ENCODE measurements at regions not wholly inside any gene's neighbourhood (a gene's known extent, or its start where the extent isn't known, plus 50 kb on each side); places are given as distances from the start of the nearest gene placed in this dataset.

GRCh38 chr20:18913701-18914100, 100.1 kb downstream of the SCP2D1 start:
- Histone ChIP-seq H3K4me1 (no peaks in the 10 kb centered on the region), H3K4me3 (no peak overlapping the region), H3K9me3 (no peaks in the 10 kb centered on the region), H3K27me3 (ENCODE audit: insufficient read depth in 3 of 3, low read length in 2 of 3) (no peaks in the 10 kb centered on the region), H3K36me3 (ENCODE audit: insufficient read depth in 1 of 2, low read depth in 1 of 2) (no peaks in the 10 kb centered on the region), H3K27ac (no peak overlapping the region)
- DNase-seq, result no peak
- 59 to 83% (median 74%) methylated on average over 1 of the region's 1 CpG for WGBS, 3 donors
- intact Hi-C loops (cut with DNase I), result no loop called here
- ATAC-seq, result no peak
- TF ChIP-seq CTCF (IDR thresholded peaks at IDR 0.05), result no peak

GRCh38 chr20:18914796-18915195, 101.2 kb downstream of the SCP2D1 start:
- Histone ChIP-seq H3K4me3 (no peak overlapping the region), H3K27ac (no peak overlapping the region), H3K36me3 (ENCODE audit: insufficient read depth in 1 of 2, low read depth in 1 of 2) (no peaks in the 10 kb centered on the region), H3K9me3 (no peaks in the 10 kb centered on the region), H3K4me1 (no peaks in the 10 kb centered on the region), H3K27me3 (ENCODE audit: insufficient read depth in 3 of 3, low read length in 2 of 3) (no peaks in the 10 kb centered on the region)
- DNase-seq (no peak), ATAC-seq (no peak)
- TF ChIP-seq CTCF (IDR thresholded peaks at IDR 0.05), result no peak
- intact Hi-C loops (cut with DNase I), result no loop called here
- WGBS, 3 donors, result 69 to 74% (median 72%) methylated on average over 2 of the region's 2 CpGs

GRCh38 chr20:18916886-18917750, 103.5 kb downstream of the SCP2D1 start:
- no peak for ATAC-seq
- Histone ChIP-seq H3K4me1 (no peaks in the 10 kb centered on the region), H3K36me3 (ENCODE audit: insufficient read depth in 1 of 2, low read depth in 1 of 2) (no peaks in the 10 kb centered on the region), H3K27me3 (ENCODE audit: insufficient read depth in 3 of 3, low read length in 2 of 3) (no peaks in the 10 kb centered on the region), H3K4me3 (no peak overlapping the region), H3K9me3 (no peaks in the 10 kb centered on the region), H3K27ac (no peak overlapping the region)
- no peak for TF ChIP-seq CTCF (IDR thresholded peaks at IDR 0.05)
- intact Hi-C loops (cut with DNase I), result no loop called here
- 65 to 68% (median 66%) methylated on average over 6 of the region's 6 CpGs for WGBS, 3 donors
- DNase-seq, result no peak

- WGBS, 3 donors, result 82 to 91% (median 86%) methylated on average over 3 of the region's 3 CpGs
- Histone ChIP-seq H3K36me3 (ENCODE audit: insufficient read depth in 1 of 2, low read depth in 1 of 2) (no peaks in the 10 kb centered on the region), H3K27me3 (ENCODE audit: insufficient read depth in 3 of 3, low read length in 2 of 3) (no peaks in the 10 kb centered on the region), H3K9me3 (no peaks in the 10 kb centered on the region), H3K4me3 (no peak overlapping the region), H3K4me1 (no peaks in the 10 kb centered on the region), H3K27ac (no peak overlapping the region)
- ATAC-seq (no peak), DNase-seq (no peak)
- intact Hi-C loops (cut with DNase I), result no loop called here
- no peak for TF ChIP-seq CTCF (IDR thresholded peaks at IDR 0.05)
Observed at GRCh38 chr20:18919996-18920395, 106.4 kb downstream of the SCP2D1 start.

- whole genome bisulfite sequencing, 3 donors, result 37 to 53% (median 53%) methylated on average over 3 of the region's 3 CpGs
Observed at GRCh38 chr20:18921291-18921690, 107.7 kb downstream of the SCP2D1 start.

More at GRCh38 chr20:18921291-18921690, 107.7 kb downstream of the SCP2D1 start:
- DNase-seq (no peak), ATAC-seq (no peak)
- Histone ChIP-seq H3K4me3 (no peak overlapping the region), H3K9me3 (no peaks in the 10 kb centered on the region), H3K27me3 (ENCODE audit: insufficient read depth in 3 of 3, low read length in 2 of 3) (no peaks in the 10 kb centered on the region), H3K4me1 (no peaks in the 10 kb centered on the region), H3K27ac (no peak overlapping the region), H3K36me3 (ENCODE audit: insufficient read depth in 1 of 2, low read depth in 1 of 2) (no peaks in the 10 kb centered on the region)
- TF ChIP-seq CTCF (IDR thresholded peaks at IDR 0.05), result no peak
- intact Hi-C loops (cut with DNase I), result no loop called here
